ENCODE measurements at regions not wholly inside any gene's neighbourhood (a gene's known extent, or its start where the extent isn't known, plus 50 kb on each side); places are given as distances from the start of the nearest gene placed in this dataset.

GRCh38 chr12:93059288-93059687 is 130.2 kb upstream of the EEA1 start:
- Histone ChIP-seq H3K27ac (no peak overlapping the region), H3K27me3 (ENCODE audit: insufficient read depth, low read depth, severe bottlenecking) (no peaks in the 10 kb centered on the region), H3K36me3 (no peaks in the 10 kb centered on the region), H3K4me3 (ENCODE audit: low read depth, low read length) (no peak overlapping the region), H3K9me3 (ENCODE audit: severe bottlenecking) (no peaks in the 10 kb centered on the region)
- no peak for TF ChIP-seq CTCF (IDR thresholded peaks at IDR 0.05; ENCODE audit: low read depth, low read length)
- DNase-seq, result no peak

DNA sequence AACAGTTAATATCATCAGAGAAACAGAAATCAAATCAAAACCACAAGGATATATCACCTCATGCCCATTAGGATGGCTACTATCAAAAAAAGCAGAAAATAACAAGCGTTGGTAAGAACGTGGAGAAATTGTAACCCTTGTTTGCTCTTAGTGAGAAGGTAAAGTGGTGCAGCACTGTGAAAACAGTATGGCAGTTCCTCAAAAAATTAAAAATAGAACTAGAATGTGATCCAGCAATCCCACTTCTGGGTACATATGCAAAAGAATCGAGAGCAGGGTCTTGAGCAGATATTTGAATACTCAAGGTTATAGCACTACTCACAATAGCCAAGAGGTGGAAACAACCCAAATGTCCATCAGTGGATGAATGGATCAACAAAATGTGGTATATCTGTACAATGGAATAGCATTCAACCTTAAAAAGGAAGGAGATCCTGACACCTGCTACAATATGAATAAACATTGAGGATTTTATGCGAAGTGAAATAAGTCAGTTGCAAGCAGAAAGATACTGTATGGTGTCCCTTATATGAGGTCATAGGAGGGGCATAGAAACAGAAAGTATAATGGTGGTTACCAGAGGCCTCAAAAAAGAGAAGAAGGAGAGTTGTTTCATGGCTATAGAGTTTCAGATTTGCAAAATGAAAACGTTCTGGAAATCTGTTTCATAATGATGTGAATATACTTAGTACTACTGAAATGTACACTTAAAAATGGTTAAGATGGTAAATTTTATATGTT is 131.0 kb upstream of the EEA1 start:
- H3K4me3 ChIP-seq (ENCODE audit: low read depth, low read length), result no peak overlapping the region
- no peaks in the 10 kb centered on the region for H3K36me3 ChIP-seq
- H3K27ac ChIP-seq, result no peak overlapping the region
- TF ChIP-seq CTCF (IDR thresholded peaks at IDR 0.05; ENCODE audit: low read depth, low read length), result no peak
- no peaks in the 10 kb centered on the region for H3K27me3 ChIP-seq (ENCODE audit: insufficient read depth, low read depth, severe bottlenecking)
- no peak for DNase-seq
- H3K9me3 ChIP-seq (ENCODE audit: severe bottlenecking), result no peaks in the 10 kb centered on the region

GRCh38 chr12:93060666-93061472 is 131.8 kb upstream of the EEA1 start:
- DNase-seq, result no peak
- no peak for TF ChIP-seq CTCF (IDR thresholded peaks at IDR 0.05; ENCODE audit: low read depth, low read length)
- H3K4me3 ChIP-seq (ENCODE audit: low read depth, low read length), result no peak overlapping the region
- no peaks in the 10 kb centered on the region for H3K27me3 ChIP-seq (ENCODE audit: insufficient read depth, low read depth, severe bottlenecking)
- no peak overlapping the region for H3K27ac ChIP-seq
- H3K9me3 ChIP-seq (ENCODE audit: severe bottlenecking), result no peaks in the 10 kb centered on the region
- no peaks in the 10 kb centered on the region for H3K36me3 ChIP-seq

DNA sequence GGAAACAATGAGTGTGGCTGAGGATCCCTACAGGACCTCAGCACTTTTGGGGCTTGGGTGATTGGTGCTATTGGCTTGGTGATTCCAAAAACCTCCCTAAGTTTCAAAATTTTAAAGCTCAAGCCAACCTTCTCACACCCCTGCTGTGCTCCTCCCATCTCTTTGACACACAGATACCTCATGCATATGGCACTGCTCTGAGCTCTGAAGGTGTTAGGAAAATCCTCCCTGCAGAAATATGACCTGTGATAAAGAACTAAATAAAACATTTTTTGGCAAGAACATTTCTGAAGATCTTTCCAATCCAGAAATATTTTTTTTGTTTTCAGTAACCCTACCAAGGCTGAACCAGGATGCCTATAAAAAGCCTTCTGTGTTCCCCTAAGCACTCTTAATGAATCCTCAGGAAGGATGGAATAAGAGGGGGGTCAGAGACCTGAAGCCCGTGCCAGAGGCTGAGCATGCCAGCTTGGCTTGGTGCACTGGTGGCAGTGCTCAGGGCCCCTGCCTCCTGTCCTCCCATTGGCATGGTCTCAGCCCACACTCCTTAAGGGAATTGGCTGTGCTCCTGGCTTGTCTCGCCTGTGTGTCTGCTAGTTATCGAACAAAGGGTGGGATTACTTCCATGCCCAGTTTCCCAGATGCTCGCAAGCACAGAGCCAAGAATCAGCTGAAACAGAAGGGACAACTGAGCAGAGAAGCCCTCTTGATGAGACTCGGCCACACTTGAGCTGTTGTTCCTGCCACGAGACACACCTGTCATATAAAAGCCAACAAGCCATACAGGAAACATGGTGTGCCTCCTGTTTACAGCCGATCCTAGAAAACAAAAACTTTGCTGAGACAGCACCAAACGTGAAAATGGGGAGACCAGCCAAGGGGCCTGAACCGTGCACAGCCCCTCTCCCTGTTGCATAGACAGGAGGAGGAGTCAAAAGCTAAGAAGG is 132.7 kb upstream of the EEA1 start:
- no peak for TF ChIP-seq CTCF (IDR thresholded peaks at IDR 0.05; ENCODE audit: low read depth, low read length)
- no peak overlapping the region for H3K4me3 ChIP-seq (ENCODE audit: low read depth, low read length)
- H3K27ac ChIP-seq, result no peak overlapping the region
- H3K36me3 ChIP-seq, result no peaks in the 10 kb centered on the region
- H3K9me3 ChIP-seq (ENCODE audit: severe bottlenecking), result no peaks in the 10 kb centered on the region
- no peaks in the 10 kb centered on the region for H3K27me3 ChIP-seq (ENCODE audit: insufficient read depth, low read depth, severe bottlenecking)
- DNase-seq, result no peak

DNA sequence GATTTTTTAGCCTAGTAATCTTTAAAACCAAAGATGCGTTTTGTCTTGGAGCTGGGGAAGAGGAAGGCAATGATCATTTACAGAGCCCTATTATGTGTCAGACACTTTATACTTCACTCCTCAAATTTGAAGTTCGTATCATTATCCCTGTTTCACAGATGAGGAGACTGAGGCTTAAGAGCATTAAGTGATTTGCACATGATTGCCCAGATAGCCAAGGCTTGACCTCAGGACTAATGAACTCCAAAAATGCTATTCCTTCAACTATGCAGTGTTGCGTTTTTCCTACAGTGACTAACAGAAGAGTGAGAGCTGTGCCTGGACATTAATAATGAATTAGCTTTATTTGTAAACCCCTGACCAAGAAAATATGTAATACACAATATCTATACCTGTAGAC is 136.8 kb upstream of the EEA1 start:
- TF ChIP-seq CTCF (IDR thresholded peaks at IDR 0.05; ENCODE audit: low read depth, low read length), result no peak
- Histone ChIP-seq H3K4me3 (ENCODE audit: low read depth, low read length) (no peak overlapping the region), H3K27me3 (ENCODE audit: insufficient read depth, low read depth, severe bottlenecking) (no peaks in the 10 kb centered on the region), H3K27ac (no peak overlapping the region), H3K36me3 (no peaks in the 10 kb centered on the region), H3K9me3 (ENCODE audit: severe bottlenecking) (no peaks in the 10 kb centered on the region)
- DNase-seq, result no peak

All from WERI-Rb-1 (cell line).